HEK293T (cell line): ENCODE measurements at regions not wholly inside any gene's neighbourhood (a gene's known extent, or its start where the extent isn't known, plus 50 kb on each side); places are given as distances from the start of the nearest gene placed in this dataset.

Experiments used
- BHLHE40 ChIP-seq: fragments of 450-650 bp; IDR thresholded peaks from 2 replicates; pipeline ENCODE4 v1.6.1; 2016; ENCODE audit warnings: mild to moderate bottlenecking, moderate library complexity, borderline replicate concordance
- CTBP1 ChIP-seq: fragments of 450-650 bp; IDR thresholded peaks from 2 replicates; pipeline ENCODE4 v1.6.1; 2016; ENCODE audit warnings: borderline replicate concordance
- HDGF ChIP-seq: fragments of 450-650 bp; IDR thresholded peaks from 2 replicates; pipeline ENCODE4 v1.6.1; 2017; ENCODE audit warnings: antibody characterized with exemption, borderline replicate concordance
- SUZ12 ChIP-seq: fragments of 450-650 bp; IDR thresholded peaks from 2 replicates; pipeline ENCODE4 v1.6.1; 2016; ENCODE audit warnings: mild to moderate bottlenecking
- TARDBP ChIP-seq: fragments of 450-650 bp; IDR thresholded peaks from 2 replicates; pipeline ENCODE4 v1.6.1; 2016
- ZNF384 ChIP-seq: fragments of 450-650 bp; IDR thresholded peaks from 2 replicates; pipeline ENCODE4 v1.6.1; 2016

DNA sequence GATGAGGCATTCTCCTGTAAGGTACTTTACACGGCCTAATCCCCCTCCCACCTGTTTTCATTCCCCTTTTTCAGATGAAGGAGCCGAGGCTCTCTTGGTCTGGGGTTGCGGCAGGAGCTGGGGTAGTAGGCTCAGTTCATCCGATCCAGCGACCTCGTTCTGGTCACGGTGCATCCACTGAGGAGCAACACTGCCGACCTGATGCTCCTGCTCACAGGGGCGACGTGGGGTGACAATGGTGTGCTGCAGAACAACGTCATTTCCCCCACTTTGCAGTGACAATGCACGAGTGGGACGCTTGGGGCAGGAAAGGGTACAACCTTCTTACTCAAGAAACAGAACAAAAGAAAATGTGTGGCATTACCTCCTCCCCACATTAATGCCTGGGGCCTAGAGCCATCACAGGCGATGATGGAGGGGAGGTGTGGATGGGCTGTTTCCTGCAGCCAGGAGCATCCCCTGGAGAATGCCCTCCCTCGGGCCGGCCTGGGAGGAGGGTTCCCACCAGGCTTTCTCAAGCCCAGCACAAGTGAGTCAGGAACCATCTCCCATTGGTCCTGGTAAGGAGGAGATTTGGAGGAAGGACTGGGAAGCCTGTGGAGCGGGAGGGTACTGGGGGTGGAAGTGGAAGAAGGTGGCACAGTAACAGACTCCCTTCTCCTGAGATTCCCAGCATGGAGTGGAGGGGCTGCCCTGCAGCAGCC lies 125.6 kb downstream of the SPATA19 start:
- TF ChIP-seq ZNF384 = no peak
- no peak for TF ChIP-seq BHLHE40
- TF ChIP-seq HDGF = no peak
- no peak for TF ChIP-seq CTBP1
- no peak for TF ChIP-seq SUZ12
- TF ChIP-seq TARDBP = no peak
